Muscle of back (tissue), 3 donors: ENCODE measurements at regions not wholly inside any gene's neighbourhood (a gene's known extent, or its start where the extent isn't known, plus 50 kb on each side); places are given as distances from the start of the nearest gene placed in this dataset.
"Not testable (repeated sequence)": the region's sequence is repeated elsewhere in the genome, so short reads cannot be mapped to it uniquely, and the experiment has no call there.

Experiments used
- DNase-seq, 3 donors: peaks; one replicate each; pipeline versions ENCODE4 v3.0.0 to v3.0.0-alpha.2; 2013

DNA sequence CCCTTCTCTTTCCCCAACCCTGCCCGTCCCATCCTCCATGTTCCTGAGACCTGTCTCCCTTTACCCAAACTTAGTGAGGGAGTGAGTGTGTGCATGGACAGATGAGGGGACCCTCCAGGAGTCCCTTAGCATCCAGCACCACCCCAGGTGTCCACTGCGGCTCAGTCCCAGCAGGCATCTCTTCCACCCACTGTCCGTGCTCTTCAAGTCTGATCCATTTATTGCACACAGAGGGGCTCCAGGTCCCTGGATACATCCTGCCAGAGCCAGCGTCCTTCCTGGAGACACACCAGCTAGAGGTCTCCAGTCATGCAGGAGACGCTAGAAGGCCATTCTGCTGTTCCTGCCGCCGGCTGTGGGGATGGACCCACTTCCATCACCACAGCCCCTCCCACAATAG lies 239.2 kb downstream of the ADGRD1 start:
- no peak for DNase-seq

DNA sequence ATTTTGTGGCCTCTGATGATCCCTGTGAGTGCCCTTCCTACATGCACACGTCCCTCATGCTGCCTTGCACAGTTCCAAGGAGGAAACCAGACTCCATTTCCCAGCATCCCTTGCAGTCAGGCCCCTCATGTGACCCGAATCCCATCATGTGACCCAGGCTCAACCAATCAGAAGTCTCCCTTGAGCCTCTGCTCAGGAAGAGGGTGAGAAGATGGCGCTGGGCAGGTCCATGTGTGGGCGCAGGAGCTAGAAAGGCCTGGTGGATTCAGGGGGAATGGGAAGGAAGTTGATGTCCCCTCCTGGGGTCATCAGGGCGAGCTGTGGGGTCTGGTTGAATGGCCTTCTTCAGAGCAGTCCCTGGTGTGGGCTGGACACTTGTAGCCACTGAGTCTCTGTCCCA lies 240.5 kb downstream of the ADGRD1 start:
- DNase-seq, result no peak

DNA sequence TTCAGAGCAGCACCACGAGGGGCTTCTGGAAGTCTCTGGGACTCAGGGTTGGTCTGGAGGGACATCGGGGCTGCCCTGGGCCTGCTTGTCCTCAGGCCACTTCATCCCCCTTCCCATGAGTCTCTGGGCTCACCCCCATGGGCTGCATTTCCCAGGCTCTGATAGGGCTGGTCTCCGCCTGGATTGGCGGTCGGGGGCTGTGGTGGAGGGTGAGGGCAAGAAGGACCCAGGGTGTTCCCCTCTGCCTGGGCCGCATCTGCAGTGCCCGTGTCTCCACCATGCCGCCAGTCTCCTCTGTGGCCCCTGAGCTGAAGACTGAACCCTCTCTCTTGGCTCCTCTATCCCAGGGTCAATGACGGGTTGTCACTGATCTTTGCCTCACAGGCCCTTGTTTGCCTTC lies 242.1 kb downstream of the ADGRD1 start:
- no peak for DNase-seq

DNA sequence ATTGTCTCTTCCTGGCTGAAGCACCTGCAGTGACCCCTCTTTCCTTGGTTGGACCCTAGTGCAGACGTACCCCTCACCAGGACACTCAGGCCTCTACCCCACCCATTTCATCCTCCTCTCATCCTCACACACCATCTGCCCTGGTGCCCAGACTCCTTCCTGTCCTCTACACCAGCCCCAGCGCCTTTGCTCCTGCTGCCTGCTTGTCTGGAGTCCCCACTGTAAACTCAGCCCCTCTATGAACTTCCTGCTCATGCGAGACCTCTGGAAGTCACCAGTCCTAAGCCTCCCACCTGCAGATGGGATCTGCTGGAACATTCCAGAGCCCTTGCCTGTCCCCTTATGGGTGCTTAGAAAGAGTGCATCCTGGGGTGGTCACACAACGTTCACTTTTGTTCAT lies 242.5 kb downstream of the ADGRD1 start:
- no peak for DNase-seq

DNA sequence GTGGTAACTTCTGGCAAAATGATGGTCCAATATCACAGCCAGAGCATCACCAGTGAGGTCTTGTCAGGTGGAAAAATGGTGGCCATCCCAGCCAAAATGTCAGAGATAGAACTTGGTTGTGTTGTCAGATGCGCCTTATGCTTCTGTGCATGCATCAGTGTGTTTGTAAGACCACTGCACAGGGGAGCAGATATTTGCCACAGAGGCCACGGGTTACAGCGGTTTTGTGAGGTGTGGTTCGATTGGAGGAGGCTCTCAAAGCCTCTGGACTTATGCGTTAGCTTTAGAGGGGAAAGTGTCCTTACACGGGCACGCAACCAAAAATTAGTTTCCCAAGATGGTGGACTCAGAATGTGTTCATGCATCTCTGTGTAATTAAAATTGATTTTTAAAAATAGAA lies 243.8 kb downstream of the ADGRD1 start:
- DNase-seq, result no peak

DNA sequence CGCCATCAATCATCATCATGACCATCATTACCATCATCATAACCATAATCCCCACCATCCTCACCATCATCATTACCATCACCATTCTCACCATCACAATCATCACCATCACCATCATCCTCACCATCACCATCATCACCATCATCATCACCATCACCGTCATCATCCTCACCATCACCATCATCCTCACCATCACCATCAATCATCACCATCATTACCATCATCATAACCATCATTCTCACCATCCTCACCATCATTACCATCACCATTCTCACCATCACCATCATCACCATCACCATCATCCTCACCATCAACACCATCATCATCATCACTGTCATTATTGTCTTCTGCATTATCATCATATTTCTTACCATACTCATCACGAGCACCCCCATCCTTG lies 245.5 kb downstream of the ADGRD1 start:
- DNase-seq, result no peak

DNA sequence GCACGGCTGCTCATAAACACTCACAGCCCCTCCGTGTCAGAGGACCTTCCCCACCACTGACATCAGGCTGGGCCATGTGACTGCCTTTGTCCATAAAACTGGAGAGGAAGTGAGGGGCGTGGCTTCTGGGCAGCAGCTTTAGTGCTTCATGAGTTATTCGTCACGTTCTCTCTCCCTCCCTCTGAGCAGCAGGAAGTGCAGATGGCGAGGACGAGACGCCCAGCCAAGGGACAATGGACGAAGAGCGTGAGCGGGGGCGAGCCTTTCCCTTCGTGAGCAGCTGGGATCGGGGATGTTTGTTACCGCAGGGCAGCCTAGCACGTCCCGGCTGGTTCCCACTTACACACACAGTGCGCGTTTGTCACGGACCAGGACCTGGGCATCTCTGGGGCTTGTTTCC lies 248.2 kb downstream of the ADGRD1 start:
- not testable (repeated sequence) for DNase-seq

DNA sequence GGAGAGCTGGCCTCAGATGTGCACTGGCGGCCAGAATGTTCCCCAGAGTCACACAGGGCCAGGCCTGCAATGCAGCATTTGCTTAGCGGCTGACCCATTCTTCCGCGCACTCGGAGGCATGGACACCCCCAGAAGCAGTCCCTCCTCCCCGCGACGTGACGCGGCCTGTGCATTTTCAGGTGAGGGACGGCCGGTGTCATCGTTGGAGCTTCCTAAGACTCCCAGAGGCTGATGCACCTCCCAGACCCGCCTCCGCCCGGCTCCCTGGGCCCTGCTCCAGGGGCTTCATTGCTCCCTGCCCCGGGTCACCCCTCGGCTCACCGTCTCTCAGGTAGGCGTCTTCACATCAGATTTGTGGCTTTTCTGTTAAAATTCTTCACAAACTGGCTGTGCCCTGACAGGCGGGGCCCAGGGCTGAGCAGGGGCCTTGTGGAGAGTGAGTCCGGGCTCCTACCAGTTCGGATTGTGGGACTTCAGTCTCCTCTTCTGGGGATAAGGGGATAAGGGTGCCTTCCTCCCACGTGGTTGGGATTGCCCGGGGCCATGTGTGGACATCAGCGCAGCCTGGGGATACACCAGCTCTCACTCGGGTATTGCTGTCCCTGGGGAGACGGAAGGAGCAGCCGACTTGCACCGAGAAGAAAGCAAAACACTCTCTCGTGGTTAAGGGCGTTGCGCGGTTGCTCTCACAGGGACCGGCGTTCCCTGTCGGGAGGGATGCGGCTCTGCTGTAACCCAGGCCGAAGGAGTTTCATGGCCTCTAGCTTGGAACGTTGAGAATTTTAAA lies 249.1 kb downstream of the ADGRD1 start:
- no peak for DNase-seq

DNA sequence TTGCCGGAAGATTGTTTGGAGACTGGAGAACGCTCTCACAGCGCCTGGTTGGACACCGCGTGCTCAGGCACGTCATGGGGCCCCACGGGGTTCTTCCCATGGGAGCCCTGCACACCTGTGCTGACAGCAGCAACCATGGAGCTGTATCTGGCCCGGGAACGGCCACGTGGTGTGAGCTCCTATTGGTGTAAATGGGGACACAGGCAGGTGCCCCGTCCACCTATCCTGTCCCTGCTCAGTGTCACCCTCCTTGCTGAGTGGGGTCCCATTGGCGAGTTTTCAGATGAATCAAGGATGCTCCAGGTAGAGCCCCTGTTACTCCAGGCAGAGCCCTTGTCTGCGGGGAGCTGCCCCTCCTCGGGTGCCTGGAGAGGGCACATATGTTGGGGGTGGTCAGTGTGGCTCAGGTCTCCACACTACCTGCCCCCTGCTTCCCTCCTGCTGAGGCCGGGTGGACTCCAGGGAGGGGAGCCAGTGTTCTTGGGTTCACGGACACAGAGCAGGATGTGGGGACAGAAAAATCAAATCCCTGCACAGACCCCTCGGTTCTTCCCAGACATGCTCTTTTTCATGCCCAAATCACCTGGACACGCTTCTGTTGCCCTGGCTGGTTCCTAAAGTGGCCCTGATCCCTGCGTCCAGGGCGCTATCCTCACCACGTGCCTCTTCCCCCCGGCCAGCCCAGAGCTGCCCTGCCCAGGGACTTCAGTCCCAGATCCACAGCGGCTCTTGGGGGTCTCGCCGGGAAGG lies 250.1 kb downstream of the ADGRD1 start:
- no peak for DNase-seq

DNA sequence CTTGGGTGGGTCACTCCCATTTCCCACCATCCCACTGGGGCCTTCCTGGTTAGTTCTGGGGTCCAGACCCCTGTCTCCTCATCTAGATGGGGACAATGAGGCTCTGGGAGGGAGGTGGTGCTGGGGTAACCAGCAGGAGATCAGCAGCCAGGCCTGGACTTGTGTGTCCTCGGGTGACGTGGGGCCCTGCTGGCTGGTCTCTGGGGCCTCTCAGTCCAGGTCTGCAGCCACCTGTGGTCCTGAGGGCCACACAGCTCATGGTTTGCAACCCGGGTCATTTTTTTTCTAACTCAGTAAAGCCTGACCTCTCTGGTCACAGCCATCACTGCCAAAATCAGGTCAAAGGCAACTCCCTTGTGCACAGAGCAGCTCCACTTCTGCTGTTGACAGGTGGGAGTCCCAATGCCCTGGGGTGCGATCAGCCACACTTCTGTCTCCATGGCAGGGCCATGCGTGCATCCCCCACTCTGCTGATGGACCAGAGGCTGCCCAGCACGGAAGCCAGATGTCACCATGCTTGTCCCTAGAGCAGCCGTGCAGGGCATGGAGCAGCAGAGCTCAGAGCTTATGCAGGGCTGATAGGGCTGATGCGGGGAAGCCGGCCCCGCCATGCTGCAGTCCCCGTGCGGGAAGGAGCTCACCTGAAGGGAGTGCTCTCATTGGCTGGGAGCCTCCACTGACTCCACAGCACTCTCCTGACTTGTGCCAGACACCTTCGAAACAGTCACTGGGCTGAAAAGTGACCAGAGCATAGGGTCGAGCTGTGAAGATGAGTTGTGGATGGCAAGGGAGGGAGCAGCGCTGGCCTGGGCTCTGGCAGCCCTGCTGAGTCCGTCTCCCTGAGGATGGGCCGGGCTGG lies 250.9 kb downstream of the ADGRD1 start:
- no peak for DNase-seq

DNA sequence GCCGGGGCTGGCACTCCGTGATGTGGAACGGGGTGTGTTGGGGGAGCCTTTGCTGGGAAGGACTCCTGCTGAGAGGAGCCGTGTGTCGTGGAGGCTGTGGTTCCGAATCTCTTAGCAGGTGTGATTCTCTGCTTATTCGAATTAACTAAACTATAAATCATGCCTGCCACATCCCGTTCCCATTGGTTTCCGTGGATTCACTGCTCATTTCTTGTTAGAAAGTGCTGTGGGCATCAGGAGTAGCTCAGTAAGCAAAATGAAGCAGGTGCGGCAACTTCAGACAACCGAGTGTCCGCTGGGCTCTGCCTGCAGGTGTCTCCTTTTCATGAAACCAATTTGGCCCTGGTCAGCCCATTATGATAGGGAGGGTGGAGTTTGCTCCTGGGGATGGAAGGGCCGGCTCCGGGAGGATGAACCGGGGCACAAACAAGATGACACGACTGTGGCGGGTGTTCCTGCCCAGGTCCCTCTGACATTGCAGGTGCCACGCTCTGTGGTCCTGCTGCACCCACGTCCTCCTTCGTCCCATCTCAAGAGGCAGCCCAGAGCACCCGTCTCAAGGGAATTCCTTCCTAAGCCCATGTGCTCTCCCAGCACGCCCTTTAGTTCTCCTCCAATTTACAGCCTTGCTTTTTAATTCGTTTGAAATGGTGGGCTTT lies 251.7 kb downstream of the ADGRD1 start:
- not testable (repeated sequence) for DNase-seq

DNA sequence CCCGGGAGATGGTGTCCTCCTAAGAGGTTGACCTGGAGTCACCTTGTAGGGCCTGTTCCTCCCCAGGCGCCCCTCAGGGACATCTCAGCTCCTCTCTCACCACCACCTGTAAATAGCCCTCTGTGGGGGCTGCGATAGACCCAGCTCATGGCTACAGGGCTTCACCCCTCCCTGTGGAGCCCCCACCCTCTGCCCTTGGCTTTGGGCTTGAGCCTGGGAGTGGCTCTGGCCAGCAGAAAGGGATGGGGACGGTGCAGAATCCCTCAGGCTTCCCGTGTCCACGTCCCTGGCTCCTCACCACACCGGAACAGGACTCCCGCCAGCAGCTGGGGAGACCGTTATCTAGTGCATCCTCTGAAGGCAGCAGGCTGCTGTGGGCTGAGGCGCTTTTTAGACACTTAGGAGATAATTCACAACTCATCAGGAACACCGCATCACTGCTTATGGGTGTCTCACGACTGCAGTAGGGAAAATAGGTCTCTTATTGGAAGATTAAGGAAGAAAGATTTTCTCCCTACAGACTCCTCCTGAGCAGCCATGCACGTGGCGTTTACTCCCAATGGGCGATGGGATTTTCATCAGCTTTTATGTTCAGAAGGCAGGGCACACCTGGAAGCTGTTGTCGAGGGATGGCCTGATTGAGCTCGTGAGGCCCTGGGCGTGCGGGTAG lies 253.1 kb downstream of the ADGRD1 start:
- not testable (repeated sequence) for DNase-seq

DNA sequence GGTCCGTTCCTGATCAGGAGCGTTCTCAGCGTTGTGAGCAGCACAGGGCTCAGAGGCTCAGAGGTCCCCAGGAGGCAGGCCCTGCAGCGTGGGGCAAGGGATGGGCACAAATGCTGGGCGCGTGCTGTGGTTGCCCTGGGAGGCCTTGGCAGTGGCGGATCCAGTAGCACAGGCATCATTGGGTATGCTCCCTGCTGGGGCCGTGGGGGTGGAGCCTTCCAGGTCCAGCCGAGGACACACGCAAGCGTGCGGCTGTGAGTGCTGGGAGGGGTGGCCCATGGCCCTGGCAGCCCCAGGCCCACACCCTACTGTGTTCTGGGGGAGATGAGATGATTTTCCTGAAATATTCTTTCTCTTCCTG lies 253.6 kb downstream of the ADGRD1 start:
- DNase-seq, result not testable (repeated sequence)

DNA sequence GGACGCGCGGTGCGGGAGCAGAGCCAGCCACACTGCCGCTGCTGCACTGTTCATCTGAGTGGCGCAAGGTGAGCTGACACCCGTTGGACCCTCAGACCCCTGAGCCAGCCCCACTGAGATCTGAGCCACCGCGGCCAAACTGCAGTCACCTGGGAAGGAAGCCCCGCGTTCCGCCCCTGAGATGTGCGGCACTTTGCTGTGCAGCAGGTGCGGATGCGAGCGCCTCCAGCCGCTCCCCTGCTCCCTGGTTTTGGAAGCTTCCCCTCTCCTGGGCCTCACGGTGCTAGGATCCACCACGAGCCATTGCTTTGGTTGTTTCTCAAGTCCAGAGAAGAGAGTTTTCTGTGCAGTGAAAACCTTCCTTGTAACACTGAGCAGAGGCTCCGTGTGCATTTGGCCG lies 254.1 kb downstream of the ADGRD1 start:
- DNase-seq, result not testable (repeated sequence)

DNA sequence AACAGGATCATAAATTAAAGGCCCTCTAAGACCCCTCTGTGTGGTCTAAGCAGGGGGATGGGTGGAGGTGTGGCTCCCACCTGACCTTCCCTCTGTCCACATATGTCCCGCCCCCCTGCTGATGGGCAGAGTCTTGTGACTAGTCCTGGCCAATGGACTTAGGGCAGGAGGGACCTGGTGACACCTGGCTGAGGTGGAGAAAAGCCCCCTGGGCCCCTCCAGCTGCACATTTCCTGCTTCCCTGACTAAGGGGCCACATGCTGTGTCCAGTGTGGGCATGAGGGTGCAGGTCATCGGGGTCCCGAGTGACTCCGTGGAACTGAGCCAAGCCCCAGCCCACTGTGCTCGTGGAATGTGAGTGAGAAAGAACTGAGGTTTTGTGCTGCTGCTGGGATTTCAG lies 254.7 kb downstream of the ADGRD1 start:
- DNase-seq, result no peak

DNA sequence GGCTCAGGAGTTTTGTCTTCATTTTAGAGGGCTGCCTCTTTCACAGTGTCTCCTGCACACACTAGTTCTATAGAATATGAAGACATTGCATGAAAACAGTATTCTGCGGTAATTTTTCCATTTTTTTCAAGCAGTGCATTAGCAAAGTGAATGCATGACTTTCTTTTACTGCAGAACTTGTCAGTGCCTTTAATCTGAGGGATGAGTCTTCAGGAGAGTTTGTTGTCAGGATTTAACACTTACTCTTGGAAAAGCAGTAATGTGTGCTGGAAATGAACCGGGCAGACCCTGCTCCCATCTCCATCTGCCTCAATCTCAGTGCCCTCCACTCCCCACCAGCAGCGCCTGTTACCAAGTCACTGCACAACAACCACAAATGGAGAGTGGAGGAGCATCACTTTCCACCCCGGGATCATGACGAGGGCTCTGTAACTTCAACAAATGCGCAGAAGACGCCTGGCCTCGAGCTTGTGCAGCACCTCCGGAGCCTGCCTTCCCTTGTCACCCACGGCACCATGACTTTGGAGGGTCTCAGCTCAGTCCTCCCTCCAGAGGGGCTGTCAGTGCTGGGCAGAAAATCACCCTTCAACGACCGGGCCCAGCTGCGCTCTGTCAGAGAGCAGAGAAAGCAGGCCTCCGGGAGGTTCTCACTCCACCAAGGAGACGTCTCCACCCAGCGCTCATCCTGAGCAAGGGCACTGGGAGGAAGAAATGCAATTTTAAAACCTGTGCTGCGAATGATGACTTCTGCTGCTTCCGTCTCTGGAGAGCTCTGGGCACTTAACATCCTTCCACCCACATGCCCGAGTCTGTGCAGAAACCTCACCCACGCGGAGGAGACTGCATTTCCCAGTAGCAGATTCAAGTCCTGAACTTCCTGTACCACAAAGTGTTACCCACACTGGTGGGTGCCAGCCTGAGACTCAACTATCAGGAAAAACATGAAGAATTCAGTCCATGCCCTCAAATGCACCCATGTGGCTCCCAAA lies 255.7 kb downstream of the ADGRD1 start:
- no peak for DNase-seq

DNA sequence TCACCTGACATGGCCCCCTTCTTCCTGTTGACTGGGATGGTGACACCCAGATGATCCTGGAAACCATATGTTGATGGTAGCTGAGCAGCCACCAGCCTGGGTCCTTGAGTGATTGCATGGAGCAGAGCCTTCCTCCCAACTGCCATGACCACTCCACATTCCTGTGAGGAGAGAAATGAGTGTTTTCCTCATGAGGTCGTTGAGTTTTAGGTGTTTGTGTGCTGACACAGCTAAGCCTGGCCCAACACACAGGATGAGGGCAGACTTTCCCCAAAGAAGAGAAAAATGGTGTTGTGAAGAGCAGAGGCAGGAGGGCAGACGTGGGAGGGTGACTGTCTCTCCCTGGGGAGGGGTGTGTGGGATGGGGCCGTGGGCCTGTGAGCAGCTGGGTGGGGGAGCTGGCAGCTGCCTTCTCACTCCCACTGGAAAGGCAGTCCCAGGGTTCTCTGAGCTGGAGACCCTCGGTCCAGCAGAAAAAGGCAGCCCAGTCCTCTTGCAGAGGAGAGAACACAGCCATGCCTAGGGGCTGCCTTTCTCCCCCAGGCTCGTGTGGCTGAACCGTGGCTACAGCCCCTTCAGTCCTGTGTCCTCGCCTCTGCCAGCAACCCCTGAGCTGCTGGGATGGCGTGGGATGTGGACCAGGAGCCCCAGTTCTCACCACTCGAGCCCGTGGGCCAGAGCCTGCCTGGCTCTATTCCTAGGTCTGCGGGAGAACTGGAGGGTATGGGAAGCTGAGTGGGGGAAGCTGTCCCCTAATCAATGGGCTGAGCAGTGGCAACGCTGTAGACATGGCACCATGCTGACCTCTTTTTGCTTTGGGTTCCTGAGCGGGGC lies 257.0 kb downstream of the ADGRD1 start:
- no peak for DNase-seq

DNA sequence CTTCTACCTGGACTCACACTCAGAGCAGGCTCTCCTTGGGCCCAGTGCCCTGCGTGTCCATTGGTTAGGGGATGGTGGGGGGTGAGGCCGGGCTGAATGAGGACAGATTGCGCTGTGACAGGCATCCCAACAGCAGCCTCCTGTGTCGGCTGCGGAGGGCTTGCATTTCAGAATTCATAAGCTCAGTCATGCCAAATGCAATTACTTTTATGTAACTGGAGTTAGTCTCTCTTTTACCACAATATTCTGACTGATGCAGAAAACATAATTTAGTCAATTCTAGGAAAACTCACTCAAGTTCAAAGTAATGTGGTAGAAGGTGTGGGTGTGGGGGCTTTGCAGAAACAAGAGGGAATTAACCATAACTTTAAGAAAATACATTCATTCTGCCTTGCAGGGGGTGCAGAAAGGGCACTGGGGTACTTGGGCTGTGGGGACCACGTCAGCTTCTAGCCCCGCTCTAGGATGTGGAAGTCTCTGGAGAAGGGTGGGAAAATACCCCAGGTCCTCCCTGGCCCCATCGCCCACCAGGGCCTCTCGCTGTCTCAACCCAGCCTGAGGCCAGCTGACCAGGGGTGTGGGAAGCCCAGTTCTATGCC lies 257.7 kb downstream of the ADGRD1 start:
- no peak for DNase-seq
